ENCODE measurements at regions not wholly inside any gene's neighbourhood (a gene's known extent, or its start where the extent isn't known, plus 50 kb on each side); places are given as distances from the start of the nearest gene placed in this dataset.

- peak in 1 of 2 experiments; percentile 53; a peak in 1 of 4 replicates for TF ChIP-seq EP300 (IDR thresholded peaks at IDR 0.05; ENCODE audit: borderline replicate concordance in 1 of 2, low read depth in 1 of 2, low read length in 1 of 2)
Observed at GRCh38 chrX:131617182-131617581, 73.3 kb downstream of the OR13H1 start (continued).

GRCh38 chrX:131621650-131622049 is 77.8 kb downstream of the OR13H1 start:
- CTCF ChIA-PET: interaction anchor here (1.5 kb wide), 1 partner anchor 12 kb away, joined by 5 read pairs; no protein-coding TSS in a partner anchor

DNA sequence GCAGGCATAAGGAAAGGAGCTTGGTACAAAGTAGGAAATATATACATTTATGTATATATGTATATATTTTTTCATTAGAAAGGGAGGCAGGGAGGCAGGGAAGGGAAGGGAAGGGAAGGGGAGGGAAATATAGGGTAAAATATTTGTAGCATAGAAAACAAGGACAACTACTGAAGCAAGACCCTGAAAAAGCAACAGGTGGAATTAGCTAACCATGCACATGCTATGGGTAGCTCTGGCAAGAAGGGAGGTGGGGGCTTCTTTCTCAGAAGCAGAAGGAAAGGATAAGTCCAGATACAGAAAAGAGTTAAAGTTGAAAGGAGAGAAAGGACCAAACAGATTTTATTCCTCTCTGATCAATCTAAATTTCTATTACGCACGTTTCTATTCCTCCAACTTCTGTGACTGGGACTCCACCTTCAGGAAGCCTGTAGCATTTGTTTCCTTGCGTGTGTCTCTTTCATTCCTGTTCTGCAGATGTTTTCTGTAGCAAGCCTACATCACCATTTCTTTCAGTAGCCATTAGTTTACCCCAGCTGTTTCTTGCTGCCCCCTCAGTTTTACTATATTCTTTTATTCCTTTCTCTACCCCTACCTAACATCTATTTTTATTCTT is 82.9 kb downstream of the OR13H1 start:
- CTCF ChIA-PET: interaction anchor here (0.9 to 3.1 kb wide), 8 partner anchors 8 to 651 kb away, joined by 3 to 13 read pairs (median 4); no protein-coding TSS in a partner anchor
- DNase-seq: peak; percentile 4
- no peaks in the 10 kb centered on the region for H3K9me3 ChIP-seq
- H3F3A ChIP-seq (replicated peaks; ENCODE audit: insufficient read depth): peaks cover 5% of the 10 kb centered on the region
- no peaks in the 10 kb centered on the region for H3K4me1 ChIP-seq (ENCODE audit: control insufficient read depth in 1 of 2, insufficient read depth in 2 of 2, low read depth in 1 of 2, low read length in 1 of 2)
- no peak overlapping the region for H3K4me2 ChIP-seq
- POLR2A ChIA-PET: interaction anchor here (0.9 kb wide), 1 partner anchor 558 kb away, joined by 3 read pairs; no protein-coding TSS in a partner anchor
- H2AFZ ChIP-seq (ENCODE audit: low read depth): no peak overlapping the region
- peak; percentile 62 for TF ChIP-seq CTCF (IDR thresholded peaks at IDR 0.05)
- peak; percentile 73 for TF ChIP-seq RAD21 (IDR thresholded peaks at IDR 0.05; ENCODE audit: low read length)
- TF ChIP-seq TCF12 (IDR thresholded peaks at IDR 0.05): no peak
- TF ChIP-seq SMC3 (IDR thresholded peaks at IDR 0.05; ENCODE audit: low read depth, low read length): peak; percentile 55
- no peaks in the 10 kb centered on the region for H3K27me3 ChIP-seq (ENCODE audit: insufficient read depth)
- H3K79me2 ChIP-seq (ENCODE audit: insufficient read depth): no peaks in the 10 kb centered on the region
- H3K36me3 ChIP-seq (replicated peaks in 1 of 2; ENCODE audit: control insufficient read depth in 1 of 2, insufficient read depth in 2 of 2, low read length in 1 of 2): no peaks in the 10 kb centered on the region
- WGBS (ENCODE audit: low lambda C conversion rate): 26% methylated on average over 3 of the region's 3 CpGs
- H4K20me1 ChIP-seq (ENCODE audit: insufficient read depth): no peaks in the 10 kb centered on the region
- no peak overlapping the region for H3K27ac ChIP-seq (ENCODE audit: low read depth in 2 of 2, low read length in 1 of 2)
- no peaks in the 10 kb centered on the region for H3K9me2 ChIP-seq
- H3K9ac ChIP-seq: no peak overlapping the region
- H3K4me3 ChIP-seq (ENCODE audit: low read depth in 2 of 2, low read length in 1 of 2): no peak overlapping the region

More at GRCh38 chrX:131621650-131622049, 77.8 kb downstream of the OR13H1 start:
- Histone ChIP-seq H3K79me2 (ENCODE audit: insufficient read depth) (no peaks in the 10 kb centered on the region), H3K27me3 (ENCODE audit: insufficient read depth) (no peaks in the 10 kb centered on the region), H3K4me2 (no peak overlapping the region), H3K9me2 (no peaks in the 10 kb centered on the region), H3K36me3 (replicated peaks in 1 of 2; ENCODE audit: control insufficient read depth in 1 of 2, insufficient read depth in 2 of 2, low read length in 1 of 2) (no peaks in the 10 kb centered on the region), H4K20me1 (ENCODE audit: insufficient read depth) (no peaks in the 10 kb centered on the region), H3K27ac (ENCODE audit: low read depth in 2 of 2, low read length in 1 of 2) (peak overlapping the region in 1 of 2 experiments; percentile 17; a peak in 2 of 4 replicates), H3K4me3 (ENCODE audit: low read depth in 2 of 2, low read length in 1 of 2) (no peak overlapping the region), H3K4me1 (ENCODE audit: control insufficient read depth in 1 of 2, insufficient read depth in 2 of 2, low read depth in 1 of 2, low read length in 1 of 2) (no peaks in the 10 kb centered on the region), H2AFZ (ENCODE audit: low read depth) (no peak overlapping the region), H3K9me3 (no peaks in the 10 kb centered on the region), H3F3A (replicated peaks; ENCODE audit: insufficient read depth) (peaks cover 5% of the 10 kb centered on the region), H3K9ac (no peak overlapping the region)
- TF ChIP-seq MEF2A (IDR thresholded peaks at IDR 0.05; ENCODE audit: borderline replicate concordance, low read depth) (peak; percentile 71; the same call in 1 of the 2 replicates), EP300 (IDR thresholded peaks at IDR 0.05; ENCODE audit: borderline replicate concordance in 1 of 2, low read depth in 1 of 2, low read length in 1 of 2) (0 out of 4 replicates have a peak, but pooled peaks of 1 of the 2 experiments have one; percentile 27), NRF1 (IDR thresholded peaks at IDR 0.05; ENCODE audit: low read depth, low read length) (no peak), NFIC (IDR thresholded peaks at IDR 0.05; ENCODE audit: borderline replicate concordance) (peak; percentile 40), TCF12 (IDR thresholded peaks at IDR 0.05) (peak; percentile 21; the same call in 1 of the 2 replicates), TEAD4 (IDR thresholded peaks at IDR 0.05; ENCODE audit: borderline replicate concordance, insufficient read depth) (peak; percentile 31; the same call in 1 of the 2 replicates)
- TF ChIP-seq, protein P1, sequence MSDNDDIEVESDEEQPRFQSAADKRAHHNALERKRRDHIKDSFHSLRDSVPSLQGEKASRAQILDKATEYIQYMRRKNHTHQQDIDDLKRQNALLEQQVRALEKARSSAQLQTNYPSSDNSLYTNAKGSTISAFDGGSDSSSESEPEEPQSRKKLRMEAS (IDR thresholded peaks at IDR 0.05; ENCODE audit: low read depth): no peak
- TF ChIP-seq, protein P2, sequence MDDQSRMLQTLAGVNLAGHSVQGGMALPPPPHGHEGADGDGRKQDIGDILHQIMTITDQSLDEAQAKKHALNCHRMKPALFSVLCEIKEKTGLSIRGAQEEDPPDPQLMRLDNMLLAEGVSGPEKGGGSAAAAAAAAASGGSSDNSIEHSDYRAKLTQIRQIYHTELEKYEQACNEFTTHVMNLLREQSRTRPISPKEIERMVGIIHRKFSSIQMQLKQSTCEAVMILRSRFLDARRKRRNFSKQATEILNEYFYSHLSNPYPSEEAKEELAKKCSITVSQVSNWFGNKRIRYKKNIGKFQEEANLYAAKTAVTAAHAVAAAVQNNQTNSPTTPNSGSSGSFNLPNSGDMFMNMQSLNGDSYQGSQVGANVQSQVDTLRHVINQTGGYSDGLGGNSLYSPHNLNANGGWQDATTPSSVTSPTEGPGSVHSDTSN (IDR thresholded peaks at IDR 0.05): peak; percentile 63
- WGBS (ENCODE audit: low lambda C conversion rate): 5% methylated on average over 1 of the region's 1 CpG
- no peak for DNase-seq
- POLR2A ChIA-PET: no interaction called here

Measured in SK-N-SH (cell line).